ENCODE measurements at regions not wholly inside any gene's neighbourhood (a gene's known extent, or its start where the extent isn't known, plus 50 kb on each side); places are given as distances from the start of the nearest gene placed in this dataset.

DNA sequence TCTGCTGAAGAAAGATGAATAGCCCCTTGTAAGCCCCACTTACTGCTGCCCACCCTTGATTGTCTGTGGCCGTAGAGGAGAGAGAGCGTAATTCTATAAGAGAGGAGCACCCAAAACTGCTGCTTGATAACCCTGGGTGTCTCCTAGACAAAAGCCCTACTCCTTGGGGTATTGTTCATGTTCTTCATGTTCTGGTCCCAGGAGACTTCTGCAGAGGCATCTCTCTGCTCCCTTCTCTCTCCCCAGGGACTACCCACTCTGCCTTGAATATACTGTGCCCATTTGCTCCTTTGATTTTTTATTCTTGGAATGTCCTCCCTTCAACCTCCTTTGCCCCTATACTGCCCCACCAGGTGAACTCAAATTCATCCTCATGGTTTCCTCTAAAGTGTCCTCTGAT lies 417.8 kb upstream of the CADM1 start:
- intact Hi-C loops (cut with micrococcal nuclease; ENCODE audit: unreplicated experiment) = no loop called here
- BruUV-seq (replicated peaks) = no TSS peak

More for the DNA sequence above, 417.8 kb upstream of the CADM1 start:
- Histone ChIP-seq H3K4me1 (ENCODE audit: insufficient read depth, low read length) (no peaks in the 10 kb centered on the region), H3K4me2 (ENCODE audit: low read depth, low read length) (no peak overlapping the region), H3K9me3 (ENCODE audit: low read length) (no peaks in the 10 kb centered on the region), H3K9ac (ENCODE audit: insufficient read depth, low read depth, low read length) (no peak overlapping the region), H2AFZ (ENCODE audit: low read length) (no peak overlapping the region), H3K27me3 (ENCODE audit: control insufficient read depth in 1 of 2, insufficient read depth in 2 of 2, low read length in 2 of 2) (peaks cover 0 to 2% of the 10 kb centered on the region in 2 experiments; a peak in 4 of 5 replicates), H3K36me3 (replicated peaks in 1 of 2; ENCODE audit: control insufficient read depth in 1 of 2, insufficient read depth in 2 of 2, low read length in 2 of 2) (no peaks in the 10 kb centered on the region), H4K20me1 (ENCODE audit: insufficient read depth, low read length) (no peaks in the 10 kb centered on the region), H3K79me2 (ENCODE audit: insufficient read depth, low read length) (no peaks in the 10 kb centered on the region), H3K4me3 (replicated peaks in 1 of 3; ENCODE audit: insufficient read depth in 1 of 3, low read depth in 2 of 3, low read length in 3 of 3) (no peak overlapping the region), H3K27ac (ENCODE audit: extremely low read length, insufficient read depth, low read length) (no peak overlapping the region)
- 0% methylated on average over 2 of the region's 2 CpGs for WGBS (ENCODE audit: low lambda C conversion rate)
- POLR2A ChIA-PET = no interaction called here
- ATAC-seq (no peak), DNase-seq (ENCODE audit: low spot score) (no peak), FAIRE-seq (no peak)
- TF ChIP-seq RBM22 (optimal IDR thresholded peaks at IDR 0.05; ENCODE audit: low read length) (no peak), HMG20A (CRISPR knock-in tag; IDR thresholded peaks at IDR 0.05; ENCODE audit: borderline replicate concordance) (no peak), ZC3H4 (CRISPR knock-in tag; IDR thresholded peaks at IDR 0.05; ENCODE audit: borderline replicate concordance) (no peak), TBL1XR1 (IDR thresholded peaks at IDR 0.05; ENCODE audit: borderline replicate concordance, low read length, partially characterized antibody) (no peak), HNRNPK (IDR thresholded peaks at IDR 0.05; ENCODE audit: low read depth, low read length, poor library complexity, severe bottlenecking) (no peak), SOX13 (IDR thresholded peaks at IDR 0.05) (no peak), SOX13 (CRISPR knock-in tag; conservative IDR thresholded peaks at IDR 0.05 in 1 of 2, IDR thresholded peaks at IDR 0.05 in 1 of 2) (no peak), TEF (CRISPR knock-in tag; IDR thresholded peaks at IDR 0.05) (no peak), CBX2 (IDR thresholded peaks at IDR 0.05; ENCODE audit: low read depth, low read length) (no peak), CBX2 (CRISPR knock-in tag; IDR thresholded peaks at IDR 0.05; ENCODE audit: low read depth) (no peak), AGO1 (IDR thresholded peaks at IDR 0.05; ENCODE audit: low read depth, low read length, poor library complexity, severe bottlenecking) (no peak), KDM4B (CRISPR knock-in tag; IDR thresholded peaks at IDR 0.05) (no peak), CC2D1A (CRISPR knock-in tag; IDR thresholded peaks at IDR 0.05) (no peak), SMC3 (IDR thresholded peaks at IDR 0.05; ENCODE audit: low read length) (no peak)
- TF ChIP-seq, protein P1, sequence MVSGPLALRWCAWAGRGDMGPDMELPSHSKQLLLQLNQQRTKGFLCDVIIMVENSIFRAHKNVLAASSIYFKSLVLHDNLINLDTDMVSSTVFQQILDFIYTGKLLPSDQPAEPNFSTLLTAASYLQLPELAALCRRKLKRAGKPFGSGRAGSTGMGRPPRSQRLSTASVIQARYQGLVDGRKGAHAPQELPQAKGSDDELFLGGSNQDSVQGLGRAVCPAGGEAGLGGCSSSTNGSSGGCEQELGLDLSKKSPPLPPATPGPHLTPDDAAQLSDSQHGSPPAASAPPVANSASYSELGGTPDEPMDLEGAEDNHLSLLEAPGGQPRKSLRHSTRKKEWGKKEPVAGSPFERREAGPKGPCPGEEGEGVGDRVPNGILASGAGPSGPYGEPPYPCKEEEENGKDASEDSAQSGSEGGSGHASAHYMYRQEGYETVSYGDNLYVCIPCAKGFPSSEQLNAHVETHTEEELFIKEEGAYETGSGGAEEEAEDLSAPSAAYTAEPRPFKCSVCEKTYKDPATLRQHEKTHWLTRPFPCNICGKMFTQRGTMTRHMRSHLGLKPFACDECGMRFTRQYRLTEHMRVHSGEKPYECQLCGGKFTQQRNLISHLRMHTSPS (CRISPR knock-in tag; IDR thresholded peaks at IDR 0.05; ENCODE audit: low read depth) = no peak
- TF ChIP-seq, protein P2, sequence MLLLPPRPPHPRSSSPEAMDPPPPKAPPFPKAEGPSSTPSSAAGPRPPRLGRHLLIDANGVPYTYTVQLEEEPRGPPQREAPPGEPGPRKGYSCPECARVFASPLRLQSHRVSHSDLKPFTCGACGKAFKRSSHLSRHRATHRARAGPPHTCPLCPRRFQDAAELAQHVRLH (CRISPR knock-in tag; IDR thresholded peaks at IDR 0.05; ENCODE audit: borderline replicate concordance, low read depth) = no peak
- TF ChIP-seq, protein P3, sequence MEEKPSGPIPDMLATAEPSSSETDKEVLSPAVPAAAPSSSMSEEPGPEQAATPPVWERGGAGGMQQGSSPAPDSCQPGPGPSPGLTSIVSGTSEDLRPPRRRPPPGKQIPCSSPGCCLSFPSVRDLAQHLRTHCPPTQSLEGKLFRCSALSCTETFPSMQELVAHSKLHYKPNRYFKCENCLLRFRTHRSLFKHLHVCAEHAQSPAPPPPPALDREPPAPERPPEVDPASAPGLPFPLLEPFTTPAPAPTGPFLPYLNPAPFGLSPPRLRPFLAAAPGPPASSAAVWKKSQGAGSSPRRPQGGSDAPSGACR (CRISPR knock-in tag; IDR thresholded peaks at IDR 0.05) = no peak
- CTCF ChIA-PET (ENCODE audit: low intra/inter-chr PET ratio, low total read pairs) = no interaction called here
- in situ Hi-C loops (cut with HindIII; ENCODE audit: extremely low pct_ligation_motif_present, low pct_unique_long_range_greater_than_20kb) = no loop called here

Data from HepG2 (cell line).